NCI-H2029 (cell line): ENCODE measurements at regions not wholly inside any gene's neighbourhood (a gene's known extent, or its start where the extent isn't known, plus 50 kb on each side); places are given as distances from the start of the nearest gene placed in this dataset.
A peak's percentile ranks its signal among the peaks of the same experiment; 100 is the strongest.
"Not testable (repeated sequence)": the region's sequence is repeated elsewhere in the genome, so short reads cannot be mapped to it uniquely, and the experiment has no call there.

Experiments used
- DNase-seq: peaks from one replicate; lab custom pipeline; 2025; lab: John Stamatoyannopoulos, UW

DNA sequence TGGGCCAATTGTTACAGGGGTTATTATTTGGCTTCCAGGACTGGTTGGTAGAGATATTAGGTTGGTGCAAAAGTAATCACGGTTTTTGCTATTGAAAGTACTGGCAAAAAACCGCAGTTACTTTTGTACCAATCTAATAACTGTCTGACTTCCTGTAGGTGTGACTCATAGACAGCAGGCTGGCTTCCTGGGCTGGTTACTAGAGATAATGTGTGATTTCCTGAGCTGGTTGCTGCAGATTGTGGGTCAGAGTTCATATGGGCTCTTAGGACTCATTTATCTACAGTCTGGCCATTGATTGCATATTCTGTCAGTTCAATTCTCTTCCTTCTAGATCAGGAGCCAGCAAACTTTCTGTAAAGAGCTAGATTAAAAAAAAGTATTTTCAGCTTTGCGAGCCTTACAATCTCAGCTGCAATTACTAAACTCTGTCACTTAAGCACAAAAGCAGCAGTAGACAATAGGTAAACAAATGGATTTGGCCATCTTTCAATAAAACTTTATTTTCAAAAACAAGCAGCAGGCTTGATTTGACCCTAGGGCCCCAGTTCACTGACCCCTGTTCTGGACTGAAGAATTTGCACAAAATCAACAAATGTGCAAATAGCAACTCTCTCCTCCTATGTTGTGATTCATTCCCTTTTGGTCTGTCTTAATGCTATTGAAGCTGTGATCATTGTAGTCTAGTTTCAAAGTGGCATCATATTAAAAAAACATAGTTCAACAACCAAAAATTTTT lies 50.8 kb upstream of the BOD1L1 start:
- DNase-seq: no peak

DNA sequence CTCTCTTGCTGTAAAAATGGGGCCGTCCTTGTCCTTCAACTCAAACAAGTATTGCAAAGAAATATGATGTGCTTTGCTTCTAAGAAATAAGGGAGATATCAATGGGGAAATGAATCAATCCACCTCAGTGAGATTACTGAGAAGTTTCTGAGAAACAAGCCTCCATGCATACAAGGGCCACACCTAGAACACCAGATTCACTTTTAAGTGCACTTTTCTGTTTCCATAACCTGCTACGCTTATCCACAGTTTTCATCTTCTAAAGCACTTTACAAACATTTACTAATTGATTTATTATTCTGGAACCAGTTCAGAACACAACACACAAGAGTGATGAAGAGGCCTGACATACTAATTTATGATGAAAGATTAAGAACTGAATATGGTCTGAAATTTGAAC lies 54.0 kb upstream of the BOD1L1 start:
- DNase-seq: no peak

DNA sequence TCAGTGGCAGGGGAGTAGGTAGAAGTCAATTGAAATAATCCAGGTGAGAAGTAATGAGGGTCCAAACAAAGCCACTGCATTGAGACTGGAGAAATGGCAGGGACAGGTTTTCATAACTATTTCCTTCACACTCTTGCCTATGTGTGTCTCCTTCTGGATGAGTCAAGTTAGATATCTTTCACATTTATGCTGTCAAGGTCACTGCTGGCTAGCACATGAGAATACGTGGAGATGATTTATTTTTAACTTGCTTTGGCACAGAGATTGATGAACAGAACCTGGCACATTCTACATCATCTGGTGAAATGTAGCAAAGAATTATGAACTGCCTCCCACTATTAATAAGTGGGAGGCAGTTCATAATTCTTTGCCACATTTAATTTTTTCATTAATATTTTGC lies 66.7 kb upstream of the BOD1L1 start:
- DNase-seq: no peak

DNA sequence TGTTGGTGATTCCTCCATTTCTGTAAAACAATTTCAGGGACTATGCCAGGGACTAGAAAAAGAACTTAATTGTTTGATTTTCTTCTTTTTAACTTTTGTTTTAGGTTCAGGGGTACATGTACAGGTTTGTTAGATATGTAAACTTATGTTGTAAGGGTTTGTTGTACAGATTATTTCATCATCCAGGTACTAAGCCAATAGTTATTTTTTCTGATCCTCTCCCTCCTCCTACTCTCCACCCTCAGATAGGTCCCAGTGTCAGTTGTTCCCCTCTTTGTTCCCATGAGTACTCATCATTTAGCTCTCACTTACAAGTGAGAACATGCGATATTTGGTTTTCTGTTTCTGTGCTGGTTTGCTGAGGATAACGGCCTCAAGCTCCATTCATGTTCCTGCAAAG lies 70.8 kb upstream of the BOD1L1 start:
- DNase-seq: no peak

DNA sequence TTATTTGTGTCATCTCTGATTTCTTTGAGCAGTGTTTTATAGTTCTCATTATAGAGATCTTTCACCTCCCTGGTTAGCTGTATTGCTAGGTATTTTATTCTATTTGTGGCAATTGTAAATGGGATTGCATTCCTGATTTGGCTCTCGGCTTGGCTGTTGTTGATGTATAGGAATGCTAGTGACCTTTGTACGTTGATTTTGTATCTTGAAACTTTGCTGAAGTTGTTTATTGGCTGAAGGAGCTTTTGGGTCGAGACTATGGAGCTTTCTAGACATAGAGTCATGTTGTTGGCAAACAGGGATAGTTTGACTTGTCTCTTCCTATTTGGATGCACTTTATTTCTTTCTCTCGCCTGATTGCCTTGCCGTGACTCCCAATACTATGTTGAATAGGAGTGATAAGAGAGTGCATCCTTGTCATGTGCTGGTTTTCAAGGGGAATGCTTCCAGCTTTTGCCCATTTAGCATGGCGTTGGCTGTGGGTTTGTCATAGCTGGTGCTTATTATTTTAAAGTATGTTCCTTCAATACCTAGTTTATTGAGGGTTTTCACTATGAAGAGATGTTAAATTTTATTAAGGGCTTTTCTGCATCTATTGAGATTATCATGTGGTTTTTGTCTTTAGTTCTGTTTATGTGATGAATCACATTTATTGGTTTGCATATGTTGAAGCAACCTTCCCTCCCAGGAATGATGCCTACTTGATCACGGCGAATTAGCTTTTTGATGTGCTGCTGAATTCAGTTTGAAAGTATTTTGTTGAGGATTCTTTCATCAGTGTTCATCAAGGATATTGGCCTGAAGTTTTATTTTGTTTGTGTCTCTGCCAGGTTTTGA lies 72.7 kb upstream of the BOD1L1 start:
- no peak for DNase-seq

DNA sequence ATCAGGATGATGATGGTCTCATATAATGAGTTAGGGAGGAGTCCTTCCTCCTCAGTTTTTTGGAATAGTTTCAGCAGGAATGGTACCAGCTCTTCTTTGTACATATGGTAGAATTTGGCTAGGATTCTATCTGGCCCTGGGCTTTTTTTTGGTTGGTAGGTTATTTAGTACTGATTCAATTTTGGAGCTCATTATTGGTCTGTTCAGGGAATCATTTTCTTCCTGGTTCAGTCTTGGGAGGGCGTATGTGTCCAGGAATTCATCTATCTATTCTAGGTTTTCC lies 73.3 kb upstream of the BOD1L1 start:
- DNase-seq: not testable (repeated sequence)

DNA sequence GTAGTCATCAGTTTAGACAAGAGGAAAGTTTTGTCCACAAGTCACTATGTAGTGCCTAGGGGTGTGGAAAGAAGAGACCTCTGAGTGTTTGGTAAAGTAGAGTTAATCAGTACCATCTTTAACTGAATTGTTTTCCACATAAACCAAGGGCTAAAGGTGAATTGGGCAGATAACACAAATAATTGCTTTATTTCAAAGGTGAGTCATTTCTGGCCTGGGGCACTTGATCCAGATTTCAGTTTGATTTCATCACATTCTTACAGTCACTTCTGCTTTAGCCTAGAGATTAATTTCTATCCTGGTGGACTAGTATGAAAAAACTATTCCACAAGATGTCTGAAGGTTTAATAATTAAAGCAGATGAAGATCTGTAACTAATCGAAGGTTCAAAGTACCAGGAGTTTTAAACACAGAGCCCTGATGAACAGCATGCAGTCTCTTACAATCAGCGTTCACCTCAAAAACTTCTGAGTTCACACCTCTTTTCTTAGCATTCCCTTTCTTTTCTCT lies 74.5 kb upstream of the BOD1L1 start:
- no peak for DNase-seq

DNA sequence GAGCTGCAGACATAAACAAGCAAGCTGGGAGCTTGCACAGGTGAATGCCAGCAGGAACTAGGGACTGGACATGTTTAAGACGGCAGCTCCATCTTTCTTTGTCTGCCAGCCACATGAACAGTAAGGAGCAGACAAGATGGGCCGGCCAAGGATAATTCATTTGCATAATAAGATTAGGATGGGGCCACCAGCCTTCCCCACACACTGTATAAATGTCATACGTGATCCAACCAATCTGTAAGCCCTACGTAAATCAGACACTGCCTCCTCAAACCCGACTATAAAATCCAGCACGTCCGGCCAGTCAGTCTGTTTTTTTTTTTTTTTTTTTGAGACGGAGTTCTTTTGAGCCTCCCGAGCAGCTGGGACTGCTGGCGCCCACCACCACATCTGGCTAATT lies 75.6 kb upstream of the BOD1L1 start:
- no peak for DNase-seq

DNA sequence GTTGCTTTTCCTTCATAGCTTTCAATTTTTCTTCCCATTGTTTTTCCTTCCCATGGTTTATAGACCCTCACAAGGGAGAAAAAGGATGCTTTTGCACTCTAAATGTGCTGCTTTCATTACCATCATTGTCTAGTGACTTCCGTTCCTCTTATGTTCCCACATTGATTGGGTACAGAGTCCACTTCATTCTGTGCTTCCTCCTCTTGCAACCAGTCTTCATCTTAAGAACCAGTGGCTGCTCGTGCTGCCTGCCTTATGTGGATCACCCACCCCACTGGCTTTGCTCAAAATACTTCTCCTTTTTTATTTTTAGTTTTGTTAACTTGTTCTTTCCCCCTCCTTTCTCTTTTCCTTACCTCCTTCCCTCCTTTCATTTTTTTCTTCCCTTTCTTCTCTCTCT lies 76.5 kb upstream of the BOD1L1 start:
- DNase-seq: no peak

DNA sequence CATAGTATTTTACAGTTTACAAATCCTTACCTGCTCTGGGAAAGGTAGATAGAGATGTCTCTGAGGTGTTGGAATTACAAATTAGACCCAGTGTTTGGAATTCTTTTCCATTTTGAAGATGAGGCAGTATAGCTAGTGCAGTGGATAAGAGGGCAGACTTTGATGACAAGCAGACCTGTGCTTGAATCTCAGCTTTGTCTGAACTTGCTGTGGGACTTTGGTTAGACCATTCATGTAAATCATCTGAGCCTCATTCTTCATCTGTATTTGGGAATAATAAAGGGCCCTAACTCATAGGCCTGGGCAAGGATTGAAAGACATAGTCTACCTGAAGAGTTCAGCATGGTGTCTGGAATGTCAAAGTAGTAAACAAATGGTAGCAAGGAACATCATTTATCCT lies 77.2 kb upstream of the BOD1L1 start:
- no peak for DNase-seq

DNA sequence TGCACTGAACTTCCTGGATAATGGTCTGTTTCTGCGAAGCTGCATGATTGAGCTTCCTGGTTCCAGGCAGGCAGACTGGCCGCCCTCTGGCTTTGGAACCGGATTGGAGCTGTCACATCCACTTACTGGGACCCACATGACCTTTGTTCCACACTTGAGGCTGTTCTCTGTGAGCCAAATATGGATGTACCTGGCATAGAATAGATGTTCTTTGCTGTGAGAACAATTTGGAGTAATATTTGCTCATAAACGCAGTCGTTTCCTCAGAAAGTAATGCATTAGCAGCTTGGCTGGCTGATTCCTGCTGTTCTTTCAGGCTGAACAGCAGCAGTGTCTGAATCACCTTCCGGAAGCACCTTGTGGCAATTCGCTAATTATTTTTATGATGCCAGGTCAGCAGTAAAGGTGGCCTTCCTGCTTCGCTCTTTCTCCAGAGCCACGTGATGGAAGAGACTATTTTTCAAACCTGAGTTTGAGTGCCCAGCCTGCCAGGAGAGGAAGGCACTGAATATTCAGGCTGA lies 78.1 kb upstream of the BOD1L1 start:
- peak; percentile 75 for DNase-seq

DNA sequence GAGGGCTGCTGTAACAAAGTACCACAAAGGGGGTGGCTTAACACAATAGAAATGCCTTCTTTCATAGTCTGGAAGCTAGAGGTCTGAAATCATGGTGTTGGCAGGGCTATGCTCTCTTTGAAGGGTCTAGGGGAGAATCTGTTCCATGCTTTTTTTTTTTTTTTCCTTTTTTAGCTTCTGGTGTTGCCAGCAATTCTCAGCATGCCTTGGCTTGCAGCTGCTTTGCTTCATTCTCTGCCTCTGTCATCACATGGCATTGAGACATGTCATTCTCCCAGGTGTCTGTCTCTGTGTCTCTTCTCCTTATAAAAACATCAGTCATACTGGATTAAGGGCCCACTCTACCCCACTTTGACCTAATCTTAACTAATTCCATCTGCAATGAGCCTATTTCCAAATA lies 78.6 kb upstream of the BOD1L1 start:
- no peak for DNase-seq

DNA sequence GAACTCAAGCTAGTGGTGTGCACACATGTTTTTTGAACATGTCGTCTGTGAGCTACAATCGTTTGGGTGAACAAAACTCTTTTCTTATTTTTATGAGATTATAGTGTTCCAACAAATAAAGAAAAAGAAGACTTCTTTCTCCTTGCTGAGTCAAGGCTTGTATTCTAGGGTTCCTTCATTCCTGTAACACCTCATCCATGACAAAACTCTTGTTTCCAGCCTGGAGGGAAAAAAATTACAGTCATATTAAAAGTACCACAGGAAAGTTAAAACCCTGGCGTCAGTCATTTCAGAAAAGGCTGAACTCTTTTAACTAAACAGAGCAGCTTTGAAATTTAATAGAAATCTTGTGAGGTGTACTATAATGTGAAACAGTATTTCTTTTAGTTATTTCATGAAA lies 79.2 kb upstream of the BOD1L1 start:
- no peak for DNase-seq

DNA sequence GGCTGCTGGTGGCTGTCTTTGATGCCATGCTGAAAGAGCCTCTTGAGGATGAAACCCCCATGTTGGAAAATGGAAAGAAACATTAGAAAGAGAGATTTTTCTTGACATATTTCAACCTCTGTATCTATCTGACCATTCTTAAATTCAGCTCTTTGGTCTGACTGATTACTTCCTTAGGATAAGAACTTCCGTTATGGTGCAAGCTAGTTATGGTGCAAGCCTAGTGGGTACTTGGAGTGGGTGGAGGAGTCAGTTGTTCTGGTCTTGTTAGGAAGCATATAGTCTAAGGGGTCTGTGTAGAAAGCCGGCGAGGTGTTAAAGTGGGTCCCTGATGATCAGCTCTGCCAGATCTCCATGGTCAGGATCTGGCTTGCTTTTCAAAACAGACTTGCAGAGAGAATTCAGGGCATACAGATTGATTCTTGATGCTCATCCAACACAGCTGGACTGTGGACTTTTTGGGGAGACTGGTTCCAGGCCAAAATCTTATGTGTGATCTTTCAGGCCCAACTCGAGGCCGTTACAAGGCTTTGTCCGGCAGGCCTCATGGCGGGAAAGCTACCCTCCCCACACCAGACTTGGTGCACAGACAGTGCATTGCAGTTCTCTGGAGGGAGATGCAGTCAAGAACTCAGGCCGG lies 82.8 kb upstream of the BOD1L1 start:
- no peak for DNase-seq

DNA sequence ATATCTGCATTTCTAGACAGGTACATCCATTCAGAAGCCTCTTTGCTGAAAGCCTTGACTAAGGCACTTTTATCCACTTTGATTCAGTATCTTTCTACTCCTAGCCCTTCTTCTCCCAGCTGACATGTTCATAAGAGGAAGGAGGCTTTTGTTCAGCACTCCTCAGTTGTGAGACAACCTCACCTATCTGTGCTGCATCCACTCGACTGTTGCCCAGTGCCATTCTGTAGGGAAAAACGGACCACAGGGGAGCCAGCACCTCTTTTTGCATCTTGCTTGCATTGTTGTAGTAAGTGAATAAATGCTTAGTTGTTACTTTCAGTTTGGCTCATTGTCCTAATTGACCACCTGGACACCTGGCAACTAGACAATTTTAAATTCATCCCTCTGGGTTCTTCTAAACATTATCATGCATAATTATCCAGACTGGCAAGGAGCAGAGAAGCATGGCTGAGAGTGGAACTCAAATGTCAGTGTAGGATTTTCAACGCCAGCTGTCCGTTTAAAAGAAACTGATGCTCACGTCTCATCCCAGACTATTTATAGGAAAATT lies 83.8 kb upstream of the BOD1L1 start:
- DNase-seq: no peak

DNA sequence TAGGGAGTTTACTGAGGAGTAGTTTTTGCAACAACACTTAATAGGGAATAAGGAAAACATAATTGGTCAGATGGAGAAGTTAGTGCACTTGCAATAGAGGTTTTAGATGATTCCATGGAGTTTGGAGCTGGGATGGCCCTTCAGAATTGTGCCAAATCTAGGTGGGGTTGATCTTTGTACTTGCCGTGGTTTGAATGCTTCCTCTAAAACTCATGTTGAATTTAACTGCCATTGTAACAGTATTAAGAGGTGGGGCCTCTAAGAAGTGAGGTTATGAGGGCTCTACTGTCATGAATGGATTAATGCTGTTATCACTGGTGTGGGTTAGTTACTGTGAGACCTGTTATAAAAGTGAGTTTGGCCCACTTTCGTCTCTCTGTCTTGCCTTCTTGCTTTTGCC lies 94.4 kb upstream of the BOD1L1 start:
- DNase-seq: no peak

DNA sequence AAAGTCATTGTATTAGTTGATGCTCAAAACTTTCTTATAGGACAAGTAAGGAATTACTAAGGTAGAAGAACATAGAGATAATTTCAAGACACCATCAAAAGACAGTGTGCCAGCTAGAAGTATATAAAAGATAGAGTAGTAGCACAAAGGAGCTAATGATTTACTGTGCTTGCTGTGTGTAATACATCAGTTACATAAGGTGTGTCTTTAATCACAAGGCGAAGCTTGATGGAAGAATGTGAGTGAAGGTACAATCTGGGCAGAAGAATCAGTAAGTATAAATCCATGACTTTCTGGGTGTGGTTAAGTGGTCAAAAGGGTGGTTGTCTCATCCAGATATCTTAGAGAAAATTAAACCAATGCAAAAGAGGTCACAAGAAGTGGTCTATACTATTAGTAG lies 95.1 kb upstream of the BOD1L1 start:
- no peak for DNase-seq

DNA sequence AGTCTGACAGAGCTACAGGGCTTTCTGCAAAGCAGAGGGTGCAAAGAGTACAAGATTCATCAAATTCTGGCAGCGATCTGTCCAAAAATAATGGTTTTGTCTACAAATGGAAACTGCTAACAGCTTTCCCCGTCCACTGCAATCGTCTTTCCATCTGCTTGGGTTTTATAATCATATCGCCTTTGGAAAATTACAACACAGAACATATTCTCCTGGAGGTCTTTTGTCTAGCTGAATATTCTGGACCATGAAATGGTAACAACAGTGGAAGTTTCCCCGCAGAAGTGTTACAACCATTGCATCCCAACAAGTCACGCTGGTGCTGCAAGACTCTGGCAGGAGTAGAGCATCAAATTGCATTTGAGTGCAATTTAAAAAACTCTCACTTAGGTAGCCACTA lies 101.2 kb upstream of the BOD1L1 start:
- DNase-seq: no peak

DNA sequence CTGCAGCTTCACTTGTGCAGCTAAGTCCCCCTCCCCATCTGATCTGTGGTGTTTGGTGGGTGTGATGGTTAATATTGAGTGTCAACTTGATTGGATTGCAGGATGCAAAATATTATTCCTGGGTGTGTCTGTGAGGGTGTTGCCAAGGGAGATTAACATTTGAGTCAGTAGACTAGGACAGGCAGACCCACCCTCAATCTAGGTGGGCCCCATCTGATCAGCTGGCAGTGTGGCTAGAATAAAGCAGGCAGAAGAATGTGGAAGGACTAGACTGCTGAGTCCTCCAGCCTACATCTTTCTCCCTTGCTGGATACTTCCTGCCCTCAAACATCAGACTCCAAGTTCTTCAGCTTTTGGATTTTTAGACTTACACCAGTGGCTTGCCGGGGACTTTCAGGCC lies 103.5 kb upstream of the BOD1L1 start:
- no peak for DNase-seq

DNA sequence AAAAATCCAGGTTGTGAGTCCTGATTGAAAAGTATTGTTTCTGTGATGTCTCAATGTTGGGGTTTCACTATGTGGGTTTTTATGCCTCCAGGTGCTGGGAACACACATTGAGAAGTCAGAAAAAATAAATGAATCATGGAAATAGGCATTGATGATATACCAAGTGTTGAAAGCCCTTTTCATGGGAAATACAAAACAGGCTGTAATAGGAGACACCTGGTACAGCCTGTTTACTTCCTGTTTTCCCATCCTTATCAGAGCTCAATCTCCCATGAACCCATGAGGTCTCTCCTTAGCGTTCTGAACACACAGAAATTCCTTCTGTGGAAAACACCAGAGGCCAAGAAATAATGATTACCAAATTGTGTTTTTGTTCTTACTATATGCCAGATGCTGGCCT lies 106.3 kb upstream of the BOD1L1 start:
- DNase-seq: no peak

DNA sequence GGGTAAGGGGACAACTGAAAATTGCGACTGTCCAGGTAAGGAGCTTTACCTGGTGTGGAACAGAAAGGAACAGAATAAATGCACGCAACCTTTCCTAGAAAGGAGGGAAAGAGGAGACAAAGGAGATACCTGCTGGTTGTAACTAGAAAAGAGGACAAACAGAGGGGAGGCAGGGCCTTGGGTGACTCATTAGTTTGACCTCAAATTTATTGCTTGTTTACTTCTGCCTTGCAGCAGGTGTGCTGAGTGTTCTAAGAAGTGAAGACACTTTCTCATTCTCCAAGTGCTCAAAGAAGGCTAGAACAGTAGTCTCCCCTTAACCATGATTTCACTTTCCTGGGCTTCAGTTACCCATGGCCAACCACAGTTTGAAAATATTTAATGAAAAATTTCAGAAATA lies 123.1 kb upstream of the BOD1L1 start:
- no peak for DNase-seq

DNA sequence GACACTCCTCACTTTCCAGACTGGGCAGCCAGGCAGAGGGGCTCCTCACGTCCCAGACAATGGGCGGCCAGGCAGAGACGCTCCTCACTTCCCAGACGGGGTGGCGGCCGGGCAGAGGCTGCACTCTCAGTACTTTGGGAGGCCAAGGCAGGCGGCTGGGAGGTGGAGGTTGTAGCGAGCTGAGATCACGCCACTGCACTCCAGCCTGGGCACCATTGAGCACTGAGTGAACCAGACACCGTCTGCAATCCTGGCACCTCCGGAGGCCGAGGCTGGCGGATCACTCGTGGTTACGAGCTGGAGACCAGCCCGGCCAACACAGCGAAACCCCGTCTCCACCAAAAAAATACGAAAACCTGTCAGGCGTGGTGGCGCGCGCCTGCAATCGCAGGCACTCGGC lies 134.1 kb upstream of the BOD1L1 start:
- not testable (repeated sequence) for DNase-seq

DNA sequence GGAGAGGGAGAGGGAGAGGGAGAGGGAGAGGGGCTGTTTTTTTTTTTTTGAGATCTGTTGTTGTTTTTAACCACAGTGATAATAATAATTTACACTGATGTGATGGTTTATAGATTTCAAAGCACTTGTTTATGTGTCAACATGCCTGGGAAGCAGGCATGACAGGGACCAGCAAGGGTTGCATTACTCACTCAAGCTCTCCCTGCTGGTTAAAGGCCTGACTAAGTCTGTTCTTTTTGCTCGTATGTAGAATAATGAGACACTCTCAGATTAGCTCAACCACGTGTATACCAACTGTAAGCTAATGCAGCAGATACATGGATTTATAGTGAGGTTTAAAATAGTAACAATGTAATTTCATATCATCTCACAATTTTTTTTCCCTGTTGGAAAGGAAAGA lies 134.6 kb upstream of the BOD1L1 start:
- no peak for DNase-seq
